OCI-LY3 (cell line): ENCODE measurements at regions not wholly inside any gene's neighbourhood (a gene's known extent, or its start where the extent isn't known, plus 50 kb on each side); places are given as distances from the start of the nearest gene placed in this dataset.

Experiments used
- CTCF ChIP-seq: fragments of 200-600, 300-600 bp; sonication (generic); IDR thresholded peaks from 2 replicates; pipeline ENCODE4 v1.5.1; 2014; ENCODE audit warnings: antibody characterized with exemption, low read length, low read depth
- EZH2phosphoT487 ChIP-seq: fragments of 200-600 bp; shearing (Covaris generic); IDR thresholded peaks from 2 replicates; pipeline ENCODE4 v1.6.1; 2018; ENCODE audit warnings: antibody characterized with exemption, mixed run types, low read depth

- TF ChIP-seq CTCF (no peak), EZH2phosphoT487 (no peak)
Measured at GRCh38 chr10:50992356-50992901, 81.9 kb upstream of the PRKG1 start.
